ENCODE measurements at regions not wholly inside any gene's neighbourhood (a gene's known extent, or its start where the extent isn't known, plus 50 kb on each side); places are given as distances from the start of the nearest gene placed in this dataset.

GRCh38 chr18:53943326-53943860, 281.1 kb downstream of the MBD2 start:
- no peaks in the 10 kb centered on the region for H3K27me3 Mint-ChIP-seq
- ChIA-PET CTCF (no interaction called here), POLR2A (no interaction called here)
- H3K4me3 Mint-ChIP-seq, result no peak overlapping the region
- H3K4me1 ChIP-seq (ENCODE audit: control insufficient read depth in 2 of 2, insufficient read depth in 2 of 2, low read length in 2 of 2), result no peaks in the 10 kb centered on the region
- no peak overlapping the region for H3K27ac ChIP-seq (ENCODE audit: low read length in 2 of 2)
- no peak overlapping the region for H2AFZ ChIP-seq (ENCODE audit: insufficient read depth, low read depth, low read length, poor library complexity, severe bottlenecking)
- no peak for ATAC-seq (ENCODE audit: low read depth)
- H3K9ac ChIP-seq (ENCODE audit: low read length), result no peak overlapping the region
- H3K4me2 ChIP-seq (replicated peaks; ENCODE audit: low read depth, low read length, poor library complexity, severe bottlenecking), result no peak overlapping the region
- intact Hi-C loops (cut with micrococcal nuclease), result no loop called here
- H4K20me1 ChIP-seq (ENCODE audit: control insufficient read depth, insufficient read depth, low read length, poor library complexity, severe bottlenecking), result no peaks in the 10 kb centered on the region
- peaks cover 6% of the 10 kb centered on the region for H3K9me3 Mint-ChIP-seq (ENCODE audit: insufficient read depth)
- H3K4me3 ChIP-seq (ENCODE audit: control extremely low read depth in 1 of 5, extremely low read depth in 1 of 5, insufficient read depth in 1 of 5, low read depth in 2 of 5, low read length in 4 of 5), result no peak overlapping the region
- no peak overlapping the region for H3K27ac Mint-ChIP-seq
- no peaks in the 10 kb centered on the region for H3K4me1 Mint-ChIP-seq
- WGBS (ENCODE audit: insufficient coverage), result 100% methylated on average over 1 of the region's 1 CpG
- peaks cover 0 to 26% (median 13%) of the 10 kb centered on the region in 3 donors for H3K9me3 ChIP-seq (ENCODE audit: control extremely low read depth in 1 of 3, control insufficient read depth in 2 of 3, insufficient read depth in 1 of 3, low read length in 2 of 3)
- no peaks in the 10 kb centered on the region for H3K36me3 ChIP-seq (replicated peaks in 1 of 2; ENCODE audit: control extremely low read depth in 1 of 2, control insufficient read depth in 1 of 2, extremely low read depth in 1 of 2, insufficient read depth in 2 of 2, low read length in 1 of 2)
- TF ChIP-seq EZH2 (IDR thresholded peaks at IDR 0.05; ENCODE audit: borderline replicate concordance, insufficient read depth, low read depth, low read length, poor library complexity, severe bottlenecking), result no peak
- TF ChIP-seq, protein P1, sequence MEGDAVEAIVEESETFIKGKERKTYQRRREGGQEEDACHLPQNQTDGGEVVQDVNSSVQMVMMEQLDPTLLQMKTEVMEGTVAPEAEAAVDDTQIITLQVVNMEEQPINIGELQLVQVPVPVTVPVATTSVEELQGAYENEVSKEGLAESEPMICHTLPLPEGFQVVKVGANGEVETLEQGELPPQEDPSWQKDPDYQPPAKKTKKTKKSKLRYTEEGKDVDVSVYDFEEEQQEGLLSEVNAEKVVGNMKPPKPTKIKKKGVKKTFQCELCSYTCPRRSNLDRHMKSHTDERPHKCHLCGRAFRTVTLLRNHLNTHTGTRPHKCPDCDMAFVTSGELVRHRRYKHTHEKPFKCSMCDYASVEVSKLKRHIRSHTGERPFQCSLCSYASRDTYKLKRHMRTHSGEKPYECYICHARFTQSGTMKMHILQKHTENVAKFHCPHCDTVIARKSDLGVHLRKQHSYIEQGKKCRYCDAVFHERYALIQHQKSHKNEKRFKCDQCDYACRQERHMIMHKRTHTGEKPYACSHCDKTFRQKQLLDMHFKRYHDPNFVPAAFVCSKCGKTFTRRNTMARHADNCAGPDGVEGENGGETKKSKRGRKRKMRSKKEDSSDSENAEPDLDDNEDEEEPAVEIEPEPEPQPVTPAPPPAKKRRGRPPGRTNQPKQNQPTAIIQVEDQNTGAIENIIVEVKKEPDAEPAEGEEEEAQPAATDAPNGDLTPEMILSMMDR (IDR thresholded peaks at IDR 0.05), result no peak
- no peaks in the 10 kb centered on the region for H3K79me2 ChIP-seq (ENCODE audit: control insufficient read depth, insufficient read depth, low read length)
- DNase-seq, result no peak
- H3K27me3 ChIP-seq (replicated peaks in 1 of 4; ENCODE audit: control extremely low read depth in 1 of 4, control insufficient read depth in 3 of 4, insufficient read depth in 4 of 4, low read length in 3 of 4), result no peaks in the 10 kb centered on the region

DNA sequence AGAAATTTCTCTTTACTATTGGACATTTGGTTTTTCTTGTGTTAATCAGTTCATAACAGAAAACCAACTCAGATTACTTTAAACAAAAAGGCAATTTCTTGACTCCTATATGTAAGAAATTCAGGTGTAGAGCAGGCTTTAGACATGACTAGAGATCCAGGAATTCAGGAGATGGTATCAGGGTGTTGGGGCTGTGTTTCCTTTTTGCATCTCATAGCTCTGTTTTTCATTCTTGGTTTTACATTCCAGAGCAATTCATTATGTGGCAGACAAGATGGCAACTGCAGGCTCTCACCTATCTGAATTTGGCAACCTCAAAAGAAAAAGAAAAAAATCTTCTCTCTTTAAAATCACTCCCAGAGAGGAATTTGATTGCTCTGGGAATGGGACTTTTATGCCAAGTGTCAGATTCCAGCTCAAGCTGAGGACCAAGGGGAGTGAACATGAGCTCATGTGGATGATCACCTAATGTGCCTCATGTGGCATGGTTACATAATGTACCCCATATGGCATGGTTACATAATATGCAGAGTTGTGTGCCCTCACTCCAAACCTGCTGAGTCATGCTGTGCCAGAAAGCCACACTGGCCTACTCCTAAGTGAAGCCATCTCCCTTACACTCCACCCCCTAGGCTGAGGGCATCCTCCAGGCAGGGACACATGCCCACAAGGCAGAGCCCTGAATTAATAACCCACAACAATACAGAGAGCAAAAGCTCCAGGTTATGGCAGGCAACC, 282.7 kb downstream of the MBD2 start:
- H3K9me3 ChIP-seq (ENCODE audit: control extremely low read depth in 1 of 3, control insufficient read depth in 2 of 3, insufficient read depth in 1 of 3, low read length in 2 of 3), result peaks cover 0 to 26% (median 13%) of the 10 kb centered on the region in 3 donors
- TF ChIP-seq, protein P1 (IDR thresholded peaks at IDR 0.05), result no peak
- TF ChIP-seq EZH2 (IDR thresholded peaks at IDR 0.05; ENCODE audit: borderline replicate concordance, insufficient read depth, low read depth, low read length, poor library complexity, severe bottlenecking), result no peak
- ChIA-PET POLR2A (no interaction called here), CTCF (no interaction called here)
- H3K36me3 ChIP-seq (replicated peaks in 1 of 2; ENCODE audit: control extremely low read depth in 1 of 2, control insufficient read depth in 1 of 2, extremely low read depth in 1 of 2, insufficient read depth in 2 of 2, low read length in 1 of 2), result no peaks in the 10 kb centered on the region
- no peak overlapping the region for H3K9ac ChIP-seq (ENCODE audit: low read length)
- no peak for DNase-seq
- no peaks in the 10 kb centered on the region for H3K4me1 Mint-ChIP-seq
- H4K20me1 ChIP-seq (ENCODE audit: control insufficient read depth, insufficient read depth, low read length, poor library complexity, severe bottlenecking), result no peaks in the 10 kb centered on the region
- H3K27me3 Mint-ChIP-seq, result no peaks in the 10 kb centered on the region
- H2AFZ ChIP-seq (ENCODE audit: insufficient read depth, low read depth, low read length, poor library complexity, severe bottlenecking), result no peak overlapping the region
- H3K4me3 ChIP-seq (ENCODE audit: control extremely low read depth in 1 of 5, extremely low read depth in 1 of 5, insufficient read depth in 1 of 5, low read depth in 2 of 5, low read length in 4 of 5), result no peak overlapping the region
- H3K27ac Mint-ChIP-seq, result no peak overlapping the region
- H3K4me2 ChIP-seq (replicated peaks; ENCODE audit: low read depth, low read length, poor library complexity, severe bottlenecking), result no peak overlapping the region
- no peaks in the 10 kb centered on the region for H3K27me3 ChIP-seq (replicated peaks in 1 of 4; ENCODE audit: control extremely low read depth in 1 of 4, control insufficient read depth in 3 of 4, insufficient read depth in 4 of 4, low read length in 3 of 4)
- H3K4me3 Mint-ChIP-seq, result no peak overlapping the region
- H3K79me2 ChIP-seq (ENCODE audit: control insufficient read depth, insufficient read depth, low read length), result no peaks in the 10 kb centered on the region
- ATAC-seq (ENCODE audit: low read depth), result no peak
- intact Hi-C loops (cut with micrococcal nuclease), result no loop called here
- H3K4me1 ChIP-seq (ENCODE audit: control insufficient read depth in 2 of 2, insufficient read depth in 2 of 2, low read length in 2 of 2), result no peaks in the 10 kb centered on the region
- H3K27ac ChIP-seq (ENCODE audit: low read length in 2 of 2), result no peak overlapping the region
- peaks cover 6% of the 10 kb centered on the region for H3K9me3 Mint-ChIP-seq (ENCODE audit: insufficient read depth)

All from B cell (primary cell).